ENCODE measurements at regions not wholly inside any gene's neighbourhood (a gene's known extent, or its start where the extent isn't known, plus 50 kb on each side); places are given as distances from the start of the nearest gene placed in this dataset.

GRCh38 chr12:61564466-61564865 lies 695.7 kb upstream of the USP15 start:
- TF ChIP-seq EZH2phosphoT487 (IDR thresholded peaks at IDR 0.05; ENCODE audit: insufficient read depth, low read depth) (no peak), EZH2 (IDR thresholded peaks at IDR 0.05; ENCODE audit: insufficient read depth, poor library complexity, severe bottlenecking) (no peak)
